ENCODE measurements at regions not wholly inside any gene's neighbourhood (a gene's known extent, or its start where the extent isn't known, plus 50 kb on each side); places are given as distances from the start of the nearest gene placed in this dataset.

- no peak overlapping the region for H3K4me3 ChIP-seq (ENCODE audit: low read depth in 1 of 5, low read length in 5 of 5)
- H3K9ac ChIP-seq (ENCODE audit: low read length in 5 of 5) = no peak overlapping the region
- H3K36me3 ChIP-seq (ENCODE audit: control insufficient read depth in 5 of 5, insufficient read depth in 5 of 5, low read length in 5 of 5) = no peaks in the 10 kb centered on the region
- no peaks in the 10 kb centered on the region for H3K9me3 ChIP-seq (ENCODE audit: control insufficient read depth in 5 of 5, low read length in 5 of 5)
- H3K4me1 ChIP-seq (ENCODE audit: control insufficient read depth in 5 of 5, insufficient read depth in 5 of 5, low read length in 5 of 5) = peaks cover 0 to 5% (median 0%) of the 10 kb centered on the region in 5 donors
- H3K27ac ChIP-seq (ENCODE audit: low read depth, low read length) = no peak overlapping the region
- H3K27me3 ChIP-seq (ENCODE audit: control insufficient read depth in 5 of 5, insufficient read depth in 4 of 5, low read length in 5 of 5) = no peaks in the 10 kb centered on the region
Measured at GRCh38 chr5:173529861-173530260, 86.6 kb downstream of the BOD1 start.

- Histone ChIP-seq H3K4me1 (ENCODE audit: control insufficient read depth in 5 of 5, insufficient read depth in 5 of 5, low read length in 5 of 5) (peaks cover 0 to 5% (median 0%) of the 10 kb centered on the region in 5 donors), H3K9ac (ENCODE audit: low read length in 5 of 5) (no peak overlapping the region), H3K27ac (ENCODE audit: low read depth, low read length) (no peak overlapping the region), H3K9me3 (ENCODE audit: control insufficient read depth in 5 of 5, low read length in 5 of 5) (no peaks in the 10 kb centered on the region), H3K4me3 (ENCODE audit: low read depth in 1 of 5, low read length in 5 of 5) (no peak overlapping the region), H3K27me3 (ENCODE audit: control insufficient read depth in 5 of 5, insufficient read depth in 4 of 5, low read length in 5 of 5) (no peaks in the 10 kb centered on the region), H3K36me3 (ENCODE audit: control insufficient read depth in 5 of 5, insufficient read depth in 5 of 5, low read length in 5 of 5) (no peaks in the 10 kb centered on the region)
Measured at GRCh38 chr5:173527671-173528070, 88.8 kb downstream of the BOD1 start.

- H3K9ac ChIP-seq (ENCODE audit: low read length in 5 of 5) = no peak overlapping the region
- H3K4me1 ChIP-seq (ENCODE audit: control insufficient read depth in 5 of 5, insufficient read depth in 5 of 5, low read length in 5 of 5) = peaks cover 0 to 4% (median 0%) of the 10 kb centered on the region in 5 donors
- H3K36me3 ChIP-seq (ENCODE audit: control insufficient read depth in 5 of 5, insufficient read depth in 5 of 5, low read length in 5 of 5) = no peaks in the 10 kb centered on the region
- no peaks in the 10 kb centered on the region for H3K9me3 ChIP-seq (ENCODE audit: control insufficient read depth in 5 of 5, low read length in 5 of 5)
- H3K27ac ChIP-seq (ENCODE audit: low read depth, low read length) = no peak overlapping the region
- no peak overlapping the region for H3K4me3 ChIP-seq (ENCODE audit: low read depth in 1 of 5, low read length in 5 of 5)
- no peaks in the 10 kb centered on the region for H3K27me3 ChIP-seq (ENCODE audit: control insufficient read depth in 5 of 5, insufficient read depth in 4 of 5, low read length in 5 of 5)
Measured at GRCh38 chr5:173524136-173524535, 92.3 kb downstream of the BOD1 start.

GRCh38 chr5:173523388-173523787, 93.1 kb downstream of the BOD1 start:
- H3K27me3 ChIP-seq (ENCODE audit: control insufficient read depth in 5 of 5, insufficient read depth in 4 of 5, low read length in 5 of 5) = no peaks in the 10 kb centered on the region
- H3K4me3 ChIP-seq (ENCODE audit: low read depth in 1 of 5, low read length in 5 of 5) = no peak overlapping the region
- H3K9me3 ChIP-seq (ENCODE audit: control insufficient read depth in 5 of 5, low read length in 5 of 5) = no peaks in the 10 kb centered on the region
- no peak overlapping the region for H3K9ac ChIP-seq (ENCODE audit: low read length in 5 of 5)
- H3K4me1 ChIP-seq (ENCODE audit: control insufficient read depth in 5 of 5, insufficient read depth in 5 of 5, low read length in 5 of 5) = peaks cover 0 to 4% (median 0%) of the 10 kb centered on the region in 5 donors
- H3K27ac ChIP-seq (ENCODE audit: low read depth, low read length) = no peak overlapping the region
- H3K36me3 ChIP-seq (ENCODE audit: control insufficient read depth in 5 of 5, insufficient read depth in 5 of 5, low read length in 5 of 5) = no peaks in the 10 kb centered on the region

- no peaks in the 10 kb centered on the region for H3K36me3 ChIP-seq (ENCODE audit: control insufficient read depth in 5 of 5, insufficient read depth in 5 of 5, low read length in 5 of 5)
- no peak overlapping the region for H3K4me3 ChIP-seq (ENCODE audit: low read depth in 1 of 5, low read length in 5 of 5)
- no peak overlapping the region for H3K27ac ChIP-seq (ENCODE audit: low read depth, low read length)
- no peaks in the 10 kb centered on the region for H3K27me3 ChIP-seq (ENCODE audit: control insufficient read depth in 5 of 5, insufficient read depth in 4 of 5, low read length in 5 of 5)
- H3K9ac ChIP-seq (ENCODE audit: low read length in 5 of 5) = no peak overlapping the region
- no peaks in the 10 kb centered on the region for H3K9me3 ChIP-seq (ENCODE audit: control insufficient read depth in 5 of 5, low read length in 5 of 5)
- peaks cover 0 to 4% (median 0%) of the 10 kb centered on the region in 5 donors for H3K4me1 ChIP-seq (ENCODE audit: control insufficient read depth in 5 of 5, insufficient read depth in 5 of 5, low read length in 5 of 5)
Measured at GRCh38 chr5:173522518-173522917, 93.9 kb downstream of the BOD1 start.

- H3K27ac ChIP-seq (ENCODE audit: low read depth, low read length) = no peak overlapping the region
- no peaks in the 10 kb centered on the region for H3K36me3 ChIP-seq (ENCODE audit: control insufficient read depth in 5 of 5, insufficient read depth in 5 of 5, low read length in 5 of 5)
- H3K4me1 ChIP-seq (ENCODE audit: control insufficient read depth in 5 of 5, insufficient read depth in 5 of 5, low read length in 5 of 5) = peaks cover 0 to 4% (median 0%) of the 10 kb centered on the region in 5 donors
- no peaks in the 10 kb centered on the region for H3K9me3 ChIP-seq (ENCODE audit: control insufficient read depth in 5 of 5, low read length in 5 of 5)
- no peak overlapping the region for H3K9ac ChIP-seq (ENCODE audit: low read length in 5 of 5)
- no peaks in the 10 kb centered on the region for H3K27me3 ChIP-seq (ENCODE audit: control insufficient read depth in 5 of 5, insufficient read depth in 4 of 5, low read length in 5 of 5)
- H3K4me3 ChIP-seq (ENCODE audit: low read depth in 1 of 5, low read length in 5 of 5) = no peak overlapping the region
Measured at GRCh38 chr5:173518856-173519255, 97.6 kb downstream of the BOD1 start.

- Histone ChIP-seq H3K4me1 (ENCODE audit: control insufficient read depth in 5 of 5, insufficient read depth in 5 of 5, low read length in 5 of 5) (peaks cover 0 to 4% (median 0%) of the 10 kb centered on the region in 5 donors), H3K9ac (ENCODE audit: low read length in 5 of 5) (no peak overlapping the region), H3K36me3 (ENCODE audit: control insufficient read depth in 5 of 5, insufficient read depth in 5 of 5, low read length in 5 of 5) (no peaks in the 10 kb centered on the region), H3K4me3 (ENCODE audit: low read depth in 1 of 5, low read length in 5 of 5) (no peak overlapping the region), H3K9me3 (ENCODE audit: control insufficient read depth in 5 of 5, low read length in 5 of 5) (no peaks in the 10 kb centered on the region), H3K27ac (ENCODE audit: low read depth, low read length) (no peak overlapping the region), H3K27me3 (ENCODE audit: control insufficient read depth in 5 of 5, insufficient read depth in 4 of 5, low read length in 5 of 5) (no peaks in the 10 kb centered on the region)
Measured at GRCh38 chr5:173517648-173518047, 98.8 kb downstream of the BOD1 start.

- Histone ChIP-seq H3K27ac (ENCODE audit: low read depth, low read length) (no peak overlapping the region), H3K9ac (ENCODE audit: low read length in 5 of 5) (no peak overlapping the region)
Measured at GRCh38 chr5:173515526-173515925, 100.9 kb downstream of the BOD1 start.

GRCh38 chr5:173514661-173515060, 101.8 kb downstream of the BOD1 start:
- no peaks in the 10 kb centered on the region for H3K27me3 ChIP-seq (ENCODE audit: control insufficient read depth in 5 of 5, insufficient read depth in 4 of 5, low read length in 5 of 5)
- H3K4me1 ChIP-seq (ENCODE audit: control insufficient read depth in 5 of 5, insufficient read depth in 5 of 5, low read length in 5 of 5) = peaks cover 0 to 6% (median 0%) of the 10 kb centered on the region in 5 donors
- H3K36me3 ChIP-seq (ENCODE audit: control insufficient read depth in 5 of 5, insufficient read depth in 5 of 5, low read length in 5 of 5) = no peaks in the 10 kb centered on the region
- no peaks in the 10 kb centered on the region for H3K9me3 ChIP-seq (ENCODE audit: control insufficient read depth in 5 of 5, low read length in 5 of 5)
- no peak overlapping the region for H3K27ac ChIP-seq (ENCODE audit: low read depth, low read length)
- H3K4me3 ChIP-seq (ENCODE audit: low read depth in 1 of 5, low read length in 5 of 5) = no peak overlapping the region
- H3K9ac ChIP-seq (ENCODE audit: low read length in 5 of 5) = no peak overlapping the region

More at GRCh38 chr5:173515526-173515925, 100.9 kb downstream of the BOD1 start:
- Histone ChIP-seq H3K9me3 (ENCODE audit: control insufficient read depth in 5 of 5, low read length in 5 of 5) (no peaks in the 10 kb centered on the region), H3K27me3 (ENCODE audit: control insufficient read depth in 5 of 5, insufficient read depth in 4 of 5, low read length in 5 of 5) (no peaks in the 10 kb centered on the region), H3K36me3 (ENCODE audit: control insufficient read depth in 5 of 5, insufficient read depth in 5 of 5, low read length in 5 of 5) (no peaks in the 10 kb centered on the region), H3K4me3 (ENCODE audit: low read depth in 1 of 5, low read length in 5 of 5) (no peak overlapping the region), H3K4me1 (ENCODE audit: control insufficient read depth in 5 of 5, insufficient read depth in 5 of 5, low read length in 5 of 5) (peaks cover 0 to 6% (median 0%) of the 10 kb centered on the region in 5 donors)

GRCh38 chr5:173513521-173513991, 102.9 kb downstream of the BOD1 start:
- Histone ChIP-seq H3K27me3 (ENCODE audit: control insufficient read depth in 5 of 5, insufficient read depth in 4 of 5, low read length in 5 of 5) (no peaks in the 10 kb centered on the region), H3K9me3 (ENCODE audit: control insufficient read depth in 5 of 5, low read length in 5 of 5) (no peaks in the 10 kb centered on the region), H3K4me1 (ENCODE audit: control insufficient read depth in 5 of 5, insufficient read depth in 5 of 5, low read length in 5 of 5) (peaks cover 0 to 6% (median 0%) of the 10 kb centered on the region in 5 donors), H3K36me3 (ENCODE audit: control insufficient read depth in 5 of 5, insufficient read depth in 5 of 5, low read length in 5 of 5) (no peaks in the 10 kb centered on the region), H3K4me3 (ENCODE audit: low read depth in 1 of 5, low read length in 5 of 5) (no peak overlapping the region), H3K27ac (ENCODE audit: low read depth, low read length) (no peak overlapping the region), H3K9ac (ENCODE audit: low read length in 5 of 5) (no peak overlapping the region)
